Stromal cell of bone marrow (primary cell): ENCODE measurements at regions not wholly inside any gene's neighbourhood (a gene's known extent, or its start where the extent isn't known, plus 50 kb on each side); places are given as distances from the start of the nearest gene placed in this dataset.

ENCODE experiments used
- DNase-seq: peaks from one replicate; pipeline ENCODE4 v3.0.0-alpha.2; 2012; ENCODE audit warnings: low read depth

GRCh38 chr4:4961936-4962335 is 57.3 kb downstream of the CYTL1 start:
- no peak for DNase-seq

DNA sequence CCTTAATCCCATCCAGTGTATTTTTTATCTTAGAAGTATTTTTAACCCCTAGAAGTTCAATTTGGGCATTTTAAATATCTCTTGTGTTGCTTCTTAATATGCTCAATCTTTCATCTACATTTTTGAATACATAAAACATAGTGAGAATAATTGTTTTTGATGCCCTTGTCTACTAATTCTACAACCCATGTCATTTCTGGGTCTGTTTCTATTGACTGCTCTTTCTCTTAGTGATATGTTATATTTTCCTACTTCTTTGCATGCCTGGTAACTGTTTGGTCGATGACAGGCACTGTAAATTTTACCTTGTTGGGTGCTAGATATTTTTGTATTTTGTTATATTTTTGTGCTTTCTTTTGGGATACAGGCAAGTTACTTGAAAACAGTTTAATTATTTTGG is 56.3 kb downstream of the CYTL1 start:
- no peak for DNase-seq
